SU-DHL-6 (cell line): ENCODE measurements at regions not wholly inside any gene's neighbourhood (a gene's known extent, or its start where the extent isn't known, plus 50 kb on each side); places are given as distances from the start of the nearest gene placed in this dataset.

Experiments used
- EZH2phosphoT487 ChIP-seq: fragments of 200-600 bp; sonication (generic), shearing (Covaris generic); conservative IDR thresholded peaks from 2 replicates; pipeline ENCODE4 v1.6.1; 2018; ENCODE audit warnings: mild to moderate bottlenecking, antibody characterized with exemption, low read length, moderate library complexity, mixed read lengths
- TF ChIP-seq, protein P1 (sequence below): fragments of 200-600 bp; sonication (generic); IDR thresholded peaks from one replicate; pipeline ENCODE4 v1.5.1; 2017; ENCODE audit warnings: antibody characterized with exemption, mild to moderate bottlenecking, low read length, moderate library complexity; ENCODE audit not compliant: insufficient read depth, poor library complexity, severe bottlenecking

GRCh38 chr11:26229257-26229656 is 102.7 kb upstream of the ANO3 start:
- TF ChIP-seq, protein P1, sequence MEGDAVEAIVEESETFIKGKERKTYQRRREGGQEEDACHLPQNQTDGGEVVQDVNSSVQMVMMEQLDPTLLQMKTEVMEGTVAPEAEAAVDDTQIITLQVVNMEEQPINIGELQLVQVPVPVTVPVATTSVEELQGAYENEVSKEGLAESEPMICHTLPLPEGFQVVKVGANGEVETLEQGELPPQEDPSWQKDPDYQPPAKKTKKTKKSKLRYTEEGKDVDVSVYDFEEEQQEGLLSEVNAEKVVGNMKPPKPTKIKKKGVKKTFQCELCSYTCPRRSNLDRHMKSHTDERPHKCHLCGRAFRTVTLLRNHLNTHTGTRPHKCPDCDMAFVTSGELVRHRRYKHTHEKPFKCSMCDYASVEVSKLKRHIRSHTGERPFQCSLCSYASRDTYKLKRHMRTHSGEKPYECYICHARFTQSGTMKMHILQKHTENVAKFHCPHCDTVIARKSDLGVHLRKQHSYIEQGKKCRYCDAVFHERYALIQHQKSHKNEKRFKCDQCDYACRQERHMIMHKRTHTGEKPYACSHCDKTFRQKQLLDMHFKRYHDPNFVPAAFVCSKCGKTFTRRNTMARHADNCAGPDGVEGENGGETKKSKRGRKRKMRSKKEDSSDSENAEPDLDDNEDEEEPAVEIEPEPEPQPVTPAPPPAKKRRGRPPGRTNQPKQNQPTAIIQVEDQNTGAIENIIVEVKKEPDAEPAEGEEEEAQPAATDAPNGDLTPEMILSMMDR = no peak
- TF ChIP-seq EZH2phosphoT487 = no peak
